Hindlimb muscle (tissue), 1 donor: ENCODE measurements at regions not wholly inside any gene's neighbourhood (a gene's known extent, or its start where the extent isn't known, plus 50 kb on each side); places are given as distances from the start of the nearest gene placed in this dataset.

Source experiments
- DNase-seq: peaks from one replicate; pipeline ENCODE4 v3.0.0-alpha.2; 2013

DNA sequence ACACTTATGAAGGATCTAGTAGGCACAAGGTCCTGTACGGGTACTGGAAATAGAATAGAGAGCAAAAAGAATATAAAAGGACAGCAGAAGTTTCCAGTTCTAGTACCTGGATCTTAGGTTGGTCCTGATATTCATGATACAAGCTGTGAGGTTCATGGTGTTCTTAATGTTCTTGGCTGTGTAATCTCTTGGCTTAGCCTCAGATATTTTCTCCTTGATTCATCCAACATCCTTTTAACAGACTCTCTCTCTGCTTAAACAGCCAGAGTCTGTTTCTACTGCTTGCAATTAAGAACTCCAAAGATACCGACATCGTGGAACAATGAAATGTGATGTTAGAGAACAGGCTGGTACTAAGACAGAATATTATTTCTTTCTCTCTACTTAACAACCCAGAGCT, 49.9 kb downstream of the CNTN3 start:
- no peak for DNase-seq

DNA sequence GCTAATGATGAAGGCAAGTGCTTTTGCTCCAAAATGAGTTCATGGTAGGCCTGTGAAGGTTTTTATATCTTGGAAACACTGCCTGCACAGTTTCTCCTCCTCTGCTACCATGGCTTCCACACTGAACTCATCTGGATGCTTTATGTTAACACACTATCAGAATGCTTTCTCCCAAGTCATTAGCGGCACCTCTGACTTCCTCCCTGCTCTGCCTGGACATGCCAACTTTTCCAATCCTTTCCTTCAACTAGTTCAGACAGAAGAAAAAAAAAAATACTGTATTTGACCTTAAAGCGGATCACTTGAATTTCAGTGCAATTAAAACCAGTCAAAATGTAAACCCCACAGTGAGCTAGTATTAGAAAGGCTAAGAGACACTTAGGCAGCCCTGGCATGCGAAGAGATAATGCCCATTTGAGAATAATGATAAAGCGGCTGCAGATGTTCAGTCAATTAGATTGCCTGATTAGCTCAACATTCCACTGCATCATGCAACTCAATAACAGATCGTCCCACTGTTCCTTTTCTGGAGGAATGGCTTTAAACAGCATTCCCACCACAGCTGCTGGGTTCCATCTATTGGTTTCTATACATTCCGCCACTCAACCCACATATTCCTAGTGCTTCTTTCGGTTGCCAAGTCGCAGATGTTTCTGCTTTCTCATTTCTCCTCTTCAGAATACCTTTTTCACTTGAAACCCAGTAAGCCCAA, 51.7 kb downstream of the CNTN3 start:
- DNase-seq = no peak

DNA sequence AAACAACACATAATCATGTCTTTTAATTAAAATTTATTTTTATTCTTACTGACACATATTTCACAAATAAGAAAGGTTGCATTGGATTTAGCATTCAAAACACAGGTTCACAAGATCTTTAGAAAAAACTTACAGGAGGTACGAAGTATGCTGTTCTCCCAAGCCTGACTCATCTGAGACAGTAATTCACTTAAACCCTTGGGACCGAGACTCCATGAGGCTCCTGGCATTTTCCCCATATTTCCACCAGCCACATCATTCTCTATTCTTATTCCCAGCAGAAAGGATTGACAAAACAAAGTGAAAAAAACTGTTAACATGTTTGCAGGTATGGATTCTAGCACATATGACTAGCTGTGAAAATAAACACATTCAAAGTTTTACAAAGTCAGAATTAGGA, 52.6 kb downstream of the CNTN3 start:
- no peak for DNase-seq

DNA sequence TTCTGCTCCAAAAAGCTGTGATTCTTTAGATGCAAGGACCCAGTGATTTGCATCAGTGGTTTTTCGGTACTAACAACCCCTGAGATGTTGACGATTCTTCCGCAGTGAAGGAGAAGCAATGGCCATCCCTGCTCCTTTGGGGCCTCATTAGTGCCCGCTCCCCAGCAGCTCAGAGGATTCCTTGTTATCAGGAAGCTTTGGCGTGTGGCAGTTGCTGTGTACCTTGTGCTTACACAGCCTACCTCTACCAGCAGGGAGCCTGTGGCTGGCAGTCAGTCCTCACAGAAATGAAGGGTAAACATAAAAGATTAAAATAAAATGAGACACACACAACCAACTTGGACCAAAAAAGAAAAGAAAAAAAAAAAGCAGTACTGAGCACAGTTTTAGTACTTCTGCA, 55.2 kb downstream of the CNTN3 start:
- no peak for DNase-seq

DNA sequence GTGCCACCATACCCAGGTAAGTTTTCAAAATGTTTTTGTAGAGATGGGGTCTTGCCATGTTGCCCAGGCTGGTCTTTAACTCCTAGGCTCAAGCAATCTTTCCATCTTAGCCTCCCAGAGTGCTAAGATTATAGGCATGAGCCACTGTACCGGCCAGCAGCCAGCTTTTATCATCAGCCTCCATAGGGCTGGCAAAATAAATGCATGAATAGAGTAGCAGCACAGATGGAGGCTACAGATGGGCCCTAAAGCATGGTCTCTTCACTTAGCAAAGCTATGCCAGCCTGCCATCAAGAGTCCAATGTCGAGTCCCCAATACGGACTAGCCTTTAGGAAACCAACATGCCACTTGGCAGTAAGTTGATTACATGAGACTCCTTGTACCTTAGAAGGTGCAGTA, 63.8 kb downstream of the CNTN3 start:
- no peak for DNase-seq

DNA sequence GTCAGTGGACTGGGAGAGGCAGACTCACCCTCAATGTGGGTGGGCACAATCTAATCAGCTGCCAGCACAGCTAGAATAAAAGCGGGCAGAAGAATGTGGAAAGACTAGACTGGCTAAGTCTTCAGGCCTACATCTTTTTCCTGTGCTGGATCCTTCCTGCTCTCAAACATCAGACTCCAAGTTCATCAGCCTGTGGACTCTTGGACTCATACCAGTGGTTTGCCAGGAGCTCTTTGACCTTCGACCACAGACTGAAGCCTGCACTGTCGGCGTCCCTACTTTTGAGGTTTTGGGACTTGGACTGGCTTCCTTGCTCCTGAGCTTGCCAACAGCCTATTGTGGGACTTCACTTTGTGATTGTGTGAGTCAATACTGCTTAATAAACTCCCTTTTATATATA, 68.0 kb downstream of the CNTN3 start:
- no peak for DNase-seq

DNA sequence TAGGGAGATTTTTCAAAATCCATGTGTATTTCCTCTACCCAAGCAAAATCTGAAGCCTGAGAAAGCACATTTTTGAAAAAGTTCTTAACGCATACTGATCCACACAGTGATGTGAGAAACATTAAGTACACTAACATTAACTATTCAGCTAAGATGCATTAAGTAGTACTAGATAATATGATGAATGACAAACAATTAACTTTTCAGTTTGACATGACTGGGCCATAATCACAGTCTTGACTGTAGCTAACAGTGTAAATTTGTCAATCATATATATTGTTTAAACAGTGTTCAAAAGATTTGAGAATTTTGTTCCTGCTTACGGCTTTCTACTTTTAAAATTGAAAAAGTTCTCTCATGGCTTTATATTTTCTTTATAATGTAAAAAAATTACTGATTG, 72.0 kb downstream of the CNTN3 start:
- no peak for DNase-seq

DNA sequence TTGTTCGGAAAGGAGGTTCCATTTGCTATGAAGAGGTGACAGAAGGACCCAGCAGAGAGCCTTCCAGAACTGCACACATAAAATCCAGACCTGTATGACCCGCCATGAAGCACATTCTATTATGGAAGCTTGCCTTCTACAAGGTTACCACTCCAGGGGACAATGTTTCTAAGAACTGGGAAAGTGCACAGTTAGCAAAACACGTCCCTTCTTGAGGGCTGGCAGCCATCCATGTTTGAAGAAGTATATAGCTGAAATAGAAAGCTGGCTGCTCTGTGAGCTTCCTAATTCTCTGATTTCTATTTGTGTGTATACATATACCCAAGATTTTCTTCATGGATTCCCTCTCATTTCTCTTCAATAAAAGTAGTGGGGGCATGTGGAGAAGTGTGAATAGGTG, 74.6 kb downstream of the CNTN3 start:
- peak; percentile 63 for DNase-seq

DNA sequence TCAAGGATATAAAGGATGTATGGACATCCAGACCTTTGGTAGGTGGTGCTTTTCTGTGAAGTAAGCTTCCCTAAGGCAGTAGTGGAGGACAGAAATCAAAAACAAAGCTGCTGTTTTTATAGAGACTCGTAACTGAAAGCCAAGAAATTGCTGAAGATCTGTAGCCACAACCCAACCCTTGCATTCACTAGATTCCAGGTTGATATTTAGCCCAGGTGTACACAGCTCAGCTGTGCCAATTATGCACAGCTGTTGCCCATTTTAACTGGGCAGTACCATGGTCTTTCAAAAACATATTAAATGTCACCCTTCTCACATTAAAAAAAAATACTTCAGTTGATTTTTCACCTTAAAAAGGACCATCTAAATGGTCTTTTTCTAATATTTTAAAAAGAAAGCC, 75.8 kb downstream of the CNTN3 start:
- no peak for DNase-seq

DNA sequence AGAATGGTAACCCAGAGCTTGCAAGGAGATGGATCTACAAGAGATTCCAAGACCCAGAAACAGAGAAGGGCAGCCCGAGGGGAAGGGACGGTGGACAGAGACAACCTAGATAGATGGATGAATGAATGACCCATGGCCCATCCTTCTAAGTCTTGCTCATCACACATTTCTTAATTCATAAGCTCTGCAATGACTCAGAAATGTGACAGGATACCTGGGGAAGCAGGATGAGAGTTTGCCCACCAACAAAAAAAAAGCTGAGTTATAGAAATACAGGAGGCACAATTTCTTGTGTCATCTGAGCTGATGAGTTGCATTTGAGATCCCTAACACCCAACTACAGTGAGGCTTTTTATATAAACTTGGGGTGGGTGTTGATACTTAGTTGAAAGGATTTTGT, 76.6 kb downstream of the CNTN3 start:
- DNase-seq = no peak

DNA sequence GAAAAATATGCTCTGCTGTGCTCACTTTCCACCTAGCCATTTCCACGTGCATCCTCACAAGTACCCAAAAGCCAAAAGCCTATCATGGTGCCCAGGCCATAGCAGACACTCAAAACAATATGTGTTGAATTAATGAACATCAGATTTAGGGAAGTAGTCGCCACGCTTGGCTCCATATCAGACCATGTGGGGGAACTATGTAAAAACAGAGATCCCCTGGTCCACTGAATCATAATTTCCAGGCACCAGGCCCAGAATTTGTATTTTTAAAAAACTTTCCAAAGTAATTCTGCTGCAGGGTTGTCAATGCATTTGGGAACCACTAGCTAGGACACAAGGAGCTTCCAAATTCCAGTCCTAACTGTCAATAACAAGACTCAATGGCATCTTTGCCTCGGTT, 77.3 kb downstream of the CNTN3 start:
- DNase-seq = peak; percentile 89

DNA sequence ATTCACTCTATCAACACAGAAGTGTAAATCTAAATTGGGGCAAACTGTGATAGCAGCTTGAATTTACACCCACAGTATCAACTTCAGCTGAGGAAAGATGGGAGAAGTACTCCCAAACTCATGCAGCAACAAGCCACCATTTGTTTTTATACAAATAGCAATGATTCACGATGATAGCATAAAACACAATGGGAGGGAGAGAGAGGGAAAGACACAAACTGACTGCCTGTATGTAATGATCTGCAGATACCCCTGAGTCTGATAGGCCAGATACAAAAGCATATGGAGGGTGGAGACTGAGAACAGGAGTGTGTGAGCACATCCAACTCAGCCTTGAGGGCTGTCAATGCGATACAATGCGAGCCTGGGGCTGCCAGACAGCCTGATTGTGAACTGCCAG, 79.2 kb downstream of the CNTN3 start:
- DNase-seq = no peak

DNA sequence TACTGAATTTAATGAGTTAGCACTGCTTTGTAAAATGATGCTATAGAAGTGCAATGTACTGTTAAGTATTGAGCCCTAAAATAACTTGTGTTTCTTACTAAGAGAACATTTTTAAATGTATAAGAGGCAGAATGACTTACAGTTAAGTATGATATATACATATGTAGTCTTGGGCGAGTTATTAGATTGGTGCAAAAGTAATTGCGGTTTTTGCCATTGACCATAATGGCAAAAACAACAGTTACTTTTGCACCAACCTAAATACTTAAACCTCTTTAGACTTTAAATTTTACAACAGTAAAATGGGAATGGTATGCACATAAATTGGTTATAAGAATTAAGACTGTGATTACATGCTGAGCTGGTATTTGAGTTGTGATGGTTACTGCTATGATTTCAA, 79.8 kb downstream of the CNTN3 start:
- DNase-seq = no peak

DNA sequence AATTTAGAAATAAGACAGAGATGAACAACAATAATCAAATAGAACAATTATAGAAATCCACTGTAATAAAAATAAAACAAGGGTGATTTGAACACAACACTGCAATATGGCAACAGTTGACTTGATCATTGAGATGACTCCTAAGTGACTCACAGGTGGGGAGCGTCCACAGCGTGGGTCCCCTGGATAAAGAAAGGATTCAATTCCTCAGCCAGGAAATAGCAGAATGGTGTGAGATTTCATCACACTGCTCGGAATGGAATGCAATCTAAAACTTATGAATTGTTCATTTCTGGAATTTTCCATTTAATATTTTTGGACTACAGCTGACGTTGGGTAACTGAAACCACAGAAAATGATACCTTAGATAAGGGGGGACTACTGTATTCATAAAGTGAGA, 82.0 kb downstream of the CNTN3 start:
- DNase-seq = no peak

DNA sequence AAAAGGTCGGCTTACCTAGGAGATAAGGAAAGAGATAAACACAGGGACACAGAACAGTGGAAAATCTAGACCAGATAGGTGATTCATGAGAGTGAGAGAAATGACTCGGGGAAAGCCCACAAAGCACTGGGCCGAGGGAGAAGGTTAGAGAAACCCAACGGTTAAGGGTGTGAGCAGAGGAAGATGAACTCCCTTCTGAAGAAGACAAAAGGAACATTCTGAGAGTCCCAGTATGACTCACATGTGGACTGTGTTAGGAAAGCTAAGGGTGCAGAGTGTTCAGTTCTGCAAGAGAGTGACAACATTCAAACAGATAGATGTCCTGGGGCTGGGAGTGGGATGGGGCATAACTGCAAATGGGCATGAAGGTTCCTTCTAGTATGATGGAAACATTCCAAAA, 83.0 kb downstream of the CNTN3 start:
- no peak for DNase-seq

DNA sequence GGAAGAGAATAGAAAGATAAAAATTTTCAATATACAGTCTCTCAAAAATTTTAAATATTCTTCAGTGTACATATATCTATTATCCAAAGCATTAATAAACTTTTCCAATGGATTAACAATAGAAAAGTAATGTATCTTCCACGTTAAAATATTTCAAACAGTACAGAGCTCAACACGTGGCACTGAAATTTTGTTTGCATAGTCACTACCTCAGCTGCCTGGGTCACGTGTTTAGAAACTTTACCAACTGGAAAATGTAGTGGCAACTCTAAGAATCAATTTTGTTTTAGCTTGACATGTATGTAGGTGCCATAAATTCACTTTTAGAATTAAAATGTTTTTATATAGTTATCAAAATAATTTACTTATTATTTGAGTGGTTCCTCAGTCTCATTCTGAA, 85.3 kb downstream of the CNTN3 start:
- no peak for DNase-seq

DNA sequence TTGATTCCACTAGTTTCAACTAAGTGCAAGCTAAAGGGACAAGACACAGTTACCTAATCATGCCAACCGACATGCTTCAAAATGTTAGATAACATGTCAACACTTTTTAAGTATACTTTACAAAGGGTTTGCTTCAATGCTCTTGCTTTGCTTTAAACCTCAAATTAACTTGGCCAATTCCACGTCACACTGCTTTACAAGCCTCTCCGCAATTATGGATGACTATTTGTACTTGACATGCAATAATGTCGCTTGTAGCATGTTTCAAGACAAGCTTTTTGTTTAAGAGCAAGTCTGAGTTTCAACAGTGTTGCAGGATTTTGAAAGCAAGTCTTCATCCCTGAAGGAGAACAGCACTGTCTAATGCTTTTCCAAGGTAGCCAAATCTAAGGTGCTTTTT, 86.9 kb downstream of the CNTN3 start:
- no peak for DNase-seq

DNA sequence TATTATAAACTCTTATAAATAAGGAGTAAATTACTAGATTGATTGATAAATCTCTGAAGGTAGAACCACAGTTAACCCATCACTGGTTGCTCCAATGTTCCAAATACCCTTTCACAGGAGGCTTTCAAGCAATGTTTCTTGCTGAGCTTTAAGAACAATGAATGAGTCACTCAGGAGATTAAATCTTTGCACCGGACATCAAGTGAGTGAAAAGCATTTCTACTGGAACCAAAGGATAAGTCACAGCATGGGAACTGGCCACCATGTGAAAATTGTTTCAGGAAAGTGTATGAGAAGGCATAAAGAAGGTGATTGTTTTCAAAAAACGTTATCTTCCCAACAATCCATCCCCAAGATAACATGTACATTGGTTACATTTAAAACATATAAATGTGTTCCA, 90.6 kb downstream of the CNTN3 start:
- no peak for DNase-seq

DNA sequence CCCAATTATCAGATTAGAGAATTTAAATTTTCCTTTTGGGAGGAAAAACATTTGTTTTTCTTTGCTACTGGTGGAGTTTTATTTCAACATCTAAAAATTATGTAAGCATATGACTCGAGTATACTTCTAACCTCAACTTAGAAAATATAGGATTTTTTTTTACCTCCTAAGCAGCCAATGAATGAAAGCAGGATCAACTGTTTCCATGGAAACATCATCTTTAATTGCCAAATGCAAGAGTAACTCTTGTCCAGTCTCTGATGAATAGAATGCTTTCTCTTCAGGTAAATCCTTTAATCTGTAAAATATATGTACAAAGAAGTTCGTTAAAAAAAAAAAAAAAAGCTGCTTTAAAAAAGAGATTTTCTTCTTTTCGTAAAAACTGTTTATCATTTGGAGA, 93.6 kb downstream of the CNTN3 start:
- DNase-seq = no peak

DNA sequence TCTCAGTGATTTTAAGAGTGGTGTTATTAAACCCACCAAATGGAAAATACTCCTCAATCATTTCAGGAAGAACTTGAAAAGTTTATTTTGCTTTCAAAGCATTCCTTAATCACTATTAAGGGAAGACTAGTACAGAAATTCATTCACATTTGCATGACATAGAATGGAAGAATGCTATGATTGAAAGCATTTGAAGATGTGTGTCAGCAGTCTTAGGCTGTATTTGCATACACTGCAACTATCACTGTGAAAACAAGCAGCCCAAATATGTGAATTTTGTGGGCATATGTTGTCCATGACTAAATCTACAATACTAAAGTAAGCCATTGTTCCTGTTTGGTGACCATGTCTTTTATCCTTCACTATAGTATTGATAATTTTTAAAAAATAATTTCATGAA, 95.8 kb downstream of the CNTN3 start:
- no peak for DNase-seq

DNA sequence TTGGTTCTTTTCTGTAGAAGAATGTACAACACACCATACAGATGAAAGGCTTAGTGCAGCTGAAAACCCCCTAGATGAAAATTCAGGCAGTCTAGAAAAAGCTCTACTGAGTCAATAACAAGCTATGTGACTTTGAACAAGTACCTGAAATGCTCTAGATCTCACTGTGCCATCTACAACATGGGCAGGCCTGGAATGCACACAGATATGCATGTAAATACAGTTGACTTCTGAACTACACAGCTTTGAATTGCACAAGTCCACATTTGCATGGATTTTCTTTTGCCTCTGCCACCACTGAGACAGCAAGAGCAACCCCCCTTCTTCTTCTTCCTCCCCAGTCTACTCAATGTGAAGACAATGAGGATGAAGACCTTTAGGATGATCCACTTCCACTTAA, 98.4 kb downstream of the CNTN3 start:
- DNase-seq = no peak

DNA sequence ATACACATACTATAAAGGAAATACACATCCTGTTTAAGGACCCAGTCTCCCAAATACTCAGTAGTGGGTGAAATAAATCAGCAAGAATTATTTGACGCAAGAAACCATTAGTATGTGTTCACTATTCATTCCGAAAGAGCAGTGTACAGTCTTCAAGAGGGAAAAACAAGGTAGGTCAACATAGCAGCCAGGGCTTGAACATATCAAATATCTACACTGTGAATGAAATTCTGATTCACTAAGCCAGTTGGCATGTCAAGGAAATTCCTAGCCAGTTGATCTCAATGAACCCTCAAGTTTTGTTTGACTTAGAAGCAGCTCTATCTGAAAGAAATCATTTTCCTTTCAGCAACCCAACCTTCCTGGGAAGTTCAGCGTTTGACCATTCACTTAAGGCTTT, 99.0 kb downstream of the CNTN3 start:
- no peak for DNase-seq

DNA sequence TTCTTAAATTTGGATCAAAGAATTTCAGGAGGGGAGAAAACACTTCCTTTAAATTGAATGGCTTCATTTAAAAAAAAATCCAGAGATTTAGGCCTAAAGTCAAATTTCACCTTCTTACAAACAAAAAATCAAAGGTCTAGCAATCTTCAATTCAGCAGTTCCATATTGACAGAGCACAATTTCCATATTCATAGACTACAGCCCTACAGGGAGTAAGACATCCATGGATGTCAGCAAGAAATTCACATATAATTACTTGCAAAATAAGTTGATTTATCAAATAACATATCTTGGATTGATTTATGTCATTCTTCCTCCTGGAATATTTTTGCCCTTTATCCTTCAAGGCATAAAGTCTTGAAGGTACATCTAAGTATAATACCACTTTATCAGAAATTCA, 103.4 kb downstream of the CNTN3 start:
- DNase-seq = no peak

DNA sequence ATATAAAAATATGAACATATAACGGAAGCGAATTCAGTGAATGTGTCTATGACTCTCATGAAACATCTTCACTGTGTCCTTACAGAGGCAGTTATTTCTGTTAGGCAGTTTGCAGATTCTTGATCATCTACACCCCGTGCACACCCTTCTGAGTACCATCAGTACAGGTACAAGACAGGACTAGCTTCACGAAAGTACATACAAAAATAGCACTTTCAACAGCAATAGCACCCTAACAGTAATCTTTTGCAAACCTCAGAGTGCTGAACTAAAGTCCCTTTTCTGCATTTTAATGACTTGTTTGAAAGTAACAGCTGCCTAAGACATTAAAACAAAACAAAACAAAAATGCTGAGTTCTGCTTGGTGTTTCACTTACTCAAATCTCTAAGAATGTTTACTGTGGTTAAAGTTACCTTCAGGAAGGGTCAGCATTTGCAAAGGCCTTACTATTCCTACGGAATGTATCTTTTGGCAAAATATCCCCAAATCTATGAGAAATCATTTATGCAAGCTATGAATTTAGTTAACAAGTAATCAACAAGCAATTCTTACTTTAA, 104.1 kb downstream of the CNTN3 start:
- no peak for DNase-seq

DNA sequence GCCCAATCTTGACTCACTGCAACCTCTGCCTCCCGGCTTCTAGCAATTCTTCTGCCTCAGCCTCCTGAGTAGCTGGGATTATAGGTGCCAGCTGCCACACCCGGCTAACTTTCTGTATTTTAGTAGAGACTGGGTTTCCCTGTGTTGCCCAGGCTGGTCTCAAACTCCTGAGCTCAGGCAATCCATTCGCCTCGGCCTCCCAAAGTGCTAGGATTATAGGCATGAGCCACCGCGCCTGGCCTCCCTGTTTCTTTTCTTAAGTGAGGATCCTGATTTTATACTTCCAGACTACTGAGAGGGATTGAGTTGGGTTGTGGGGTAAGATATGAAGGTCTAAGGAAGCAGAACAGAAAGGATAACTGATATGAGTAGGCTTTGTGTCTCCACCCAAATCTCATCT, 106.8 kb downstream of the CNTN3 start:
- DNase-seq = no peak
